Peyer's patch (tissue), 4 donors: ENCODE measurements at regions not wholly inside any gene's neighbourhood (a gene's known extent, or its start where the extent isn't known, plus 50 kb on each side); places are given as distances from the start of the nearest gene placed in this dataset.
A peak's percentile ranks its signal among the peaks of the same experiment; 100 is the strongest.

ENCODE experiments used
- DNase-seq, 3 donors: peaks; one replicate each; pipeline ENCODE4 v3.0.0-alpha.2; 2017 to 2019
- H3K27ac ChIP-seq, 4 donors: fragments of 200-600 bp; sonication (generic); one replicate each; pipeline ENCODE4 v1.5.1; 2016 to 2019
- H3K27me3 ChIP-seq, 2 donors: fragments of 200-600 bp; sonication (generic); one replicate each; pipeline ENCODE4 v1.5.1; 2019
- H3K36me3 ChIP-seq, 3 donors: fragments of 200-600 bp; sonication (generic); one replicate each; pipeline ENCODE4 v1.5.1; 2016 to 2019
- H3K4me1 ChIP-seq, 4 donors: fragments of 200-600 bp; sonication (generic); one replicate each; pipeline ENCODE4 v1.5.1; 2016 to 2019
- H3K4me3 ChIP-seq, 4 donors: fragments of 200-600 bp; sonication (generic); 1 replicate in 3 of 4; 2 replicates in 1 of 4; pipeline ENCODE4 v1.5.1; 2016 to 2019; ENCODE audit warnings: mild to moderate bottlenecking in 1 of 4
- H3K9me3 ChIP-seq, 4 donors: fragments of 200-600 bp; sonication (generic); one replicate each; pipeline ENCODE4 v1.5.1; 2016 to 2019; ENCODE audit warnings: mild to moderate bottlenecking in 1 of 4
- POLR2A ChIP-seq, 2 donors: fragments of 450-650 bp; IDR thresholded peaks; one replicate each; pipeline ENCODE4 v1.5.1; 2017; ENCODE audit warnings: antibody characterized with exemption in 2 of 2, mild to moderate bottlenecking in 2 of 2, moderate library complexity in 2 of 2
- TF ChIP-seq, protein P1 (sequence below), 6 experiments: fragments of 450-650 bp in 4 of 6; fragments of 200-600 bp in 2 of 6; sonication (generic) in 1 of 6; IDR thresholded peaks; one replicate each; pipeline ENCODE4 v1.5.1; 2017 to 2019; ENCODE audit warnings: antibody characterized with exemption in 6 of 6, mild to moderate bottlenecking in 3 of 6, moderate library complexity in 1 of 6

DNA sequence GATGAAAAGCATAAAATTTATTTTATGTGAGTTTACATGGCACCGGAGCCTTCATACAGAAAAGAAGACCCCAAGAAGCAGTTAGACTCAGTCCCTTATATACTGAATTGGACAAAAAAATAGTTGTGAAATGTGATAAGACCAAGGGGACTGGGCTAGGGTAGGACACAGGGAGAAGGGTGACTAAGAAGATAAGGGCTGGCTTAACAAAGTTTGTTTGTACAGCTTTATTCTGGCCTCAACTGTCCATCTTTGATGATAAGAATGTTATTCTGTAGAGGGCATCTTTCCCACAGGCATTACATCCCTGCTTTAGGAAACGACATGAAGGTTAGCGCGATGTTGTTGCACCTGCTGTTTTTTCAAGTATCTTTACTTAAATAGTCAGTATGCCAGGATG is 86.5 kb downstream of the SEC61G start:
- Histone ChIP-seq H3K9me3 (no peaks in the 10 kb centered on the region), H3K4me1 (no peaks in the 10 kb centered on the region)
- TF ChIP-seq, protein P1, sequence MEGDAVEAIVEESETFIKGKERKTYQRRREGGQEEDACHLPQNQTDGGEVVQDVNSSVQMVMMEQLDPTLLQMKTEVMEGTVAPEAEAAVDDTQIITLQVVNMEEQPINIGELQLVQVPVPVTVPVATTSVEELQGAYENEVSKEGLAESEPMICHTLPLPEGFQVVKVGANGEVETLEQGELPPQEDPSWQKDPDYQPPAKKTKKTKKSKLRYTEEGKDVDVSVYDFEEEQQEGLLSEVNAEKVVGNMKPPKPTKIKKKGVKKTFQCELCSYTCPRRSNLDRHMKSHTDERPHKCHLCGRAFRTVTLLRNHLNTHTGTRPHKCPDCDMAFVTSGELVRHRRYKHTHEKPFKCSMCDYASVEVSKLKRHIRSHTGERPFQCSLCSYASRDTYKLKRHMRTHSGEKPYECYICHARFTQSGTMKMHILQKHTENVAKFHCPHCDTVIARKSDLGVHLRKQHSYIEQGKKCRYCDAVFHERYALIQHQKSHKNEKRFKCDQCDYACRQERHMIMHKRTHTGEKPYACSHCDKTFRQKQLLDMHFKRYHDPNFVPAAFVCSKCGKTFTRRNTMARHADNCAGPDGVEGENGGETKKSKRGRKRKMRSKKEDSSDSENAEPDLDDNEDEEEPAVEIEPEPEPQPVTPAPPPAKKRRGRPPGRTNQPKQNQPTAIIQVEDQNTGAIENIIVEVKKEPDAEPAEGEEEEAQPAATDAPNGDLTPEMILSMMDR (IDR thresholded peaks at IDR 0.05), result no peak
- no peak for TF ChIP-seq POLR2A (IDR thresholded peaks at IDR 0.05)

DNA sequence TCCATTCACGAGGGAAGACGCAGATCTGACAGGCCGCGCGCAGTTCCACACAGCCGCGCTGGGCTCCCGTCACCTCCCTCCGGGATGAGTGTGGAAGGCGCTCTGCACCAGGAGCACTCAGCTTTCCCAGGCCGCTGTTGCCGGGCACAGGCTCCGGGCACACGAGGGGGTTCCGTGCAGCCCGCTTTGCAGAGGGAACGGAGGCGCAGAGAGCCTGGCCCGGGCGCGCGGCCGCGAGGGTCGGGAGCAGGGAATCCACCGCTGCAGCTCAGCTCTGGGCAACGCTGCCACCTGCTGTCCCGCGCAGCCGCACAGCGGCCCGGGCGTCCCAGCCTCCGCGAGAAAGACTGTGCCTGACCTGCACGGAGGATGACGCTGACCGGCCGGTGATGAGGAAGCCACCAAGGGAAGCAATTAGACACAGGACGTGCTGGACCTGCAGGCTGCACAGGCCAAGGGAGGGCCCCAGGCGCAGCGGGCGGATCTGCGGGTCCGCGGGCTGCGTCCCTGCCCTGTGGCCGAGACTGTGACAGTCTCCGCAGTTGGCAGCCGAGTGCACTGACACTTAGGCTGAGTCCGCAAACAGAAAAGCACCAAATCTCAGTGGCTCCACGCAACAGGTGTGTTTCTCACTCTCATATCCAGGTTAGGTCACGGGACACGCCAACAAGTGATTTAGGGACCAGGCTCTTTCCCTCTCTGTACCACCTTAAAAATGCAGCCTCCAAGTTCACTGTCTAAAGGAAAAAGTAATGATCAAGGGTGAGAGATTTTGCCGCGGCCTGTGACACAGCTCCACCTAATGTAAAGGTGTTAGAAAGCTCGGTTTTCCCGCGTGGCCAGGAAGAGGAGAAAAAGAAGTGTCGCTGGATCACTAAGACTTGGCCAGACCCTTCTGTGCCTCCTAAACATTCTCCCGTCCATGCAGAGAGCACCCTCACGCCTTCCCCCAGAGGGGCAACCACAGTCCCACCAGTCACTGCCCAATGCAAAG is 94.5 kb downstream of the SEC61G start:
- H3K4me1 ChIP-seq, result peaks cover 0 to 9% (median 0%) of the 10 kb centered on the region in 4 donors
- H3K4me3 ChIP-seq, result peak overlapping the region in 3 of 4 donors; percentile 6 to 38 (median 34)
- no peaks in the 10 kb centered on the region for H3K9me3 ChIP-seq
- H3K36me3 ChIP-seq, result no peaks in the 10 kb centered on the region
- H3K27ac ChIP-seq, result no peak overlapping the region
- no peak for TF ChIP-seq POLR2A (IDR thresholded peaks at IDR 0.05)
- TF ChIP-seq, protein P1 (IDR thresholded peaks at IDR 0.05), result peak in 2 of 6 experiments; percentile 10 to 17
- H3K27me3 ChIP-seq, result no peaks in the 10 kb centered on the region
- peak in 1 of 3 donors; percentile 56 for DNase-seq

More for the DNA sequence above, 86.5 kb downstream of the SEC61G start:
- DNase-seq, result no peak
- Histone ChIP-seq H3K27ac (no peak overlapping the region), H3K4me3 (no peak overlapping the region), H3K27me3 (no peaks in the 10 kb centered on the region), H3K36me3 (no peaks in the 10 kb centered on the region)

DNA sequence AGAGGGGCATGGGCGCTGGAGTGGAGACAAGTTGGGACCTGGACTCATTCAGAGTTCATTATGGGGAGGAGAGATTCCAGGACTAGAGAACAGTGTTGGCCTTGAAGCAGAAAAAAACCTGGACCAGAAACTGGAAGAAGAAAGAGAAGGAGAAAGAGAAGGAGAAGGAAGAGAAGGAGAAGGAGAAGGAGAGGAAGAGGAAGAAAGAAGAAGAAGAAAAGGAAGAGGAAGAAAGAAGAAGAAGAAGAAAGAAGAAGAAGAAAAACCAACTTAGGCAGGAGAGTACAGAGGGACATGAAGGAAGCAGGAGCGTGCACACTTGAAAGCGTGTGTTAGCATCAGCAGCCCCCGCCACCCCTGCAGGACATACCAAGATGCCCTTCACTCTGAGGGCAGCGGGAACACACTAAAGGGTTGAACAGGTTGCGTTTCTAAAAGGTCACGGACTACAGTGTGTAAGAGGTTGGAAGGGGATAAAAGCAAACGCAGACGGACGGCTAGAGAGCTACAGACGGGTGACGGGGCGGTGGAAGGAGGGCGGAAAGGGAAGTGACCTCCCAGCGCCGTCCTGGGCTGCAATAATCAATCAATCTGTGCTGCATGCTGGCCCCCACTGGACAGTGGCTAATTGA is 95.3 kb downstream of the SEC61G start:
- Histone ChIP-seq H3K9me3 (no peaks in the 10 kb centered on the region), H3K4me1 (peaks cover 0 to 9% (median 0%) of the 10 kb centered on the region in 4 donors), H3K27ac (no peak overlapping the region), H3K36me3 (no peaks in the 10 kb centered on the region), H3K4me3 (peak overlapping the region in 3 of 4 donors; percentile 6 to 38 (median 34)), H3K27me3 (no peaks in the 10 kb centered on the region)
- no peak for DNase-seq
- TF ChIP-seq, protein P1 (IDR thresholded peaks at IDR 0.05), result no peak
- TF ChIP-seq POLR2A (IDR thresholded peaks at IDR 0.05), result no peak

DNA sequence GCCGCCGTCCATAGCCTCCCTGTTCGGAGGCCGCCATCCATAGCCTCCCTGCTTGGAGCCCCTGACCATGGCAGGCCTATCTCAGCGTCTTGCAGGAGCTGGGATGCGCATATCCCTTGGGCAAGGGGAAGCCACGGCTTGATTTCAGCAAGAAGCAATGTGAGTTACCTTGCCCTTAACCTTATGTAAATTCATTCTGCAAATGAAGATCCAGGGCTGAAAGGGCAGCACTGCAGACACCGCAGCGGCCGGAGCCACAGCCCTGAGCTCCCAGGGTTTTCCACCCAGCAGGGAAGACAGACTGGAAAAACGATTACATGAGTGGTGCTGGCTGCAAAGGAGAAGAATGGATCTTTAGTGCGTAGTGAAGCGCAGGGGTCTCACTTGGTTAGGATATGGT is 95.8 kb downstream of the SEC61G start:
- DNase-seq, result no peak
- no peaks in the 10 kb centered on the region for H3K36me3 ChIP-seq
- no peak overlapping the region for H3K27ac ChIP-seq
- no peak overlapping the region for H3K4me3 ChIP-seq
- TF ChIP-seq, protein P1 (IDR thresholded peaks at IDR 0.05), result no peak
- no peak for TF ChIP-seq POLR2A (IDR thresholded peaks at IDR 0.05)
- H3K9me3 ChIP-seq, result no peaks in the 10 kb centered on the region
- peaks cover 0 to 9% (median 0%) of the 10 kb centered on the region in 4 donors for H3K4me1 ChIP-seq
- no peaks in the 10 kb centered on the region for H3K27me3 ChIP-seq

DNA sequence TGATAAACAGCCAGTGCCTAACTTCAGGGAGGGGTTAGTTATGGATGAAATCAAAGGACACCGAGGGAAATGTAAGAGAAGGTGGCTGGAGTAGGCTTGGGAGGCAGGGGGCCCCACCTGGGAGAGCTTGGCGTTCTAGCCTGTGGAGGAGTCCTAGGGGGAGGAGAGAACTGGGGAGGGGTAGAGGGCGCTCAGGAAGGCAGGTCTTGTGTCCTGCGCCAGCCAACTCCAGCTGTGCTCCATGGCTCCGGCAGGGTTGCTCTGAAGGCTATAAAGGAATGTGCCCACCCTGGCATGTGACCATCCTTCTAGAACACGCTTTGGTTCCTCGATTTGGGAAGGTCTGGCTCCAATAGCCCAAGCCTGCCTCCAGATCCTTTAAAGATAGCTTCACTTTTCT is 96.3 kb downstream of the SEC61G start:
- no peak overlapping the region for H3K27ac ChIP-seq
- H3K27me3 ChIP-seq, result no peaks in the 10 kb centered on the region

More for the DNA sequence above, 96.3 kb downstream of the SEC61G start:
- TF ChIP-seq, protein P1 (IDR thresholded peaks at IDR 0.05), result no peak
- TF ChIP-seq POLR2A (IDR thresholded peaks at IDR 0.05), result no peak
- H3K9me3 ChIP-seq, result no peaks in the 10 kb centered on the region
- no peak for DNase-seq
- H3K4me1 ChIP-seq, result peaks cover 0 to 9% (median 0%) of the 10 kb centered on the region in 4 donors
- no peak overlapping the region for H3K4me3 ChIP-seq
- no peaks in the 10 kb centered on the region for H3K36me3 ChIP-seq
